HCT116 (cell line): ENCODE measurements at regions not wholly inside any gene's neighbourhood (a gene's known extent, or its start where the extent isn't known, plus 50 kb on each side); places are given as distances from the start of the nearest gene placed in this dataset.

Experiments
- ATAC-seq: fragments of 200-7000 bp; cut with Tn5 transposase; 2 replicates; pipeline ENCODE4 v1.9.1; 2020; ENCODE audit warnings: mild to moderate bottlenecking, moderate library complexity
- BruUV-seq: library from RNA; stranded (reverse); fragments of 400-500 nt; replicated peaks from 2 replicates; lab custom pipeline; 2021; lab: Mats Ljungman, UMichigan
- CTCF ChIA-PET: fragments of 300-600 bp; sonication (Branson Sonifier 250); formaldehyde crosslinking; loops from one replicate; lab custom pipeline; 2021; ENCODE audit warnings: antibody characterized with exemption; lab: Charles Lee
- POLR2A ChIA-PET: fragments of 300-600, 350-600 bp; sonication (Branson Sonifier 250); formaldehyde crosslinking; loops from one replicate; lab custom pipeline; 2021; ENCODE audit warnings: antibody characterized with exemption; lab: Charles Lee
- RAD21 ChIA-PET, 2 experiments: fragments of 300-600 bp; sonication (Branson Sonifier 250); formaldehyde crosslinking; loops; one replicate each; lab custom pipeline; 2023; ENCODE audit warnings: low total read pairs in 2 of 2; ENCODE audit not compliant: uncharacterized antibody in 2 of 2, unreplicated experiment in 2 of 2, low non-redundant PET in 1 of 2; lab: Charles Lee
- DNase-seq: peaks from one replicate; pipeline ENCODE4 v3.0.0-alpha.2; 2010; ENCODE audit warnings: low read depth, low spot score
- H2AFZ ChIP-seq: fragments of 200-600 bp; shearing (Covaris generic), sonication (generic); 2 replicates; pipeline ENCODE4 v1.6.1; 2017; ENCODE audit warnings: low read depth, mixed run types, mixed read lengths, antibody characterized with exemption, low read length; ENCODE audit not compliant: poor library complexity, severe bottlenecking
- H3K27ac ChIP-seq: 2 replicates; pipeline ENCODE4 v1.5.1; 2012; ENCODE audit warnings: low read depth, low read length
- H3K27me3 ChIP-seq: fragments of 200-600 bp; sonication (generic); 2 replicates; pipeline ENCODE4 v1.6.1; 2016; ENCODE audit warnings: mixed run types, low read length, mixed read lengths; ENCODE audit not compliant: insufficient read depth
- H3K36me3 ChIP-seq, 2 experiments: fragments of 200-500 bp in 1 of 2; fragments of 200-600 bp in 1 of 2; sonication (Bioruptor generic) in 1 of 2; sonication (generic) in 1 of 2; 2 replicates each; pipeline versions ENCODE4 v1.5.1 to v1.6.1; 2014 to 2016; ENCODE audit warnings: low read length in 2 of 2, inconsistent platforms in 1 of 2, mixed read lengths in 1 of 2, mixed run types in 1 of 2; ENCODE audit not compliant: insufficient read depth in 2 of 2, control insufficient read depth in 1 of 2
- H3K4me1 ChIP-seq, 2 experiments: fragments of 200-600 bp in 1 of 2; sonication (generic) in 1 of 2; 2 replicates each; pipeline versions ENCODE4 v1.5.1 to v1.6.1; 2012 to 2017; ENCODE audit warnings: low read length in 2 of 2, inconsistent platforms in 1 of 2, mild to moderate bottlenecking in 1 of 2, mixed read lengths in 1 of 2, mixed run types in 1 of 2, moderate library complexity in 1 of 2; ENCODE audit not compliant: insufficient read depth in 2 of 2, control insufficient read depth in 1 of 2
- H3K4me2 ChIP-seq: fragments of 200-600 bp; sonication (generic); 2 replicates; pipeline ENCODE4 v1.6.1; 2017; ENCODE audit warnings: mixed run types, low read length, mixed read lengths
- H3K4me3 ChIP-seq, 2 experiments: fragments of 200-600 bp in 1 of 2; sonication (generic) in 1 of 2; replicated peaks in 1 of 2; 2 replicates each; pipeline ENCODE4 v1.5.1; 2011 to 2016; ENCODE audit warnings: low read length in 2 of 2, control low read depth in 1 of 2, low read depth in 1 of 2, mild to moderate bottlenecking in 1 of 2, mixed read lengths in 1 of 2, mixed run types in 1 of 2
- H3K79me2 ChIP-seq: fragments of 200-600 bp; sonication (generic); 2 replicates; pipeline ENCODE4 v1.6.1; 2017; ENCODE audit warnings: mild to moderate bottlenecking, mixed run types, low read length, moderate library complexity, mixed read lengths; ENCODE audit not compliant: insufficient read depth
- H3K9ac ChIP-seq: fragments of 200-600 bp; sonication (generic); 2 replicates; pipeline ENCODE4 v1.6.1; 2016; ENCODE audit warnings: low read length, mixed read lengths
- H3K9me2 ChIP-seq: fragments of 200-600 bp; sonication (generic), shearing (Covaris generic); 2 replicates; pipeline ENCODE4 v1.6.1; 2017; ENCODE audit warnings: mixed run types, mild to moderate bottlenecking, moderate library complexity; ENCODE audit not compliant: insufficient read depth
- H3K9me3 ChIP-seq, 2 experiments: fragments of 200-500 bp in 1 of 2; fragments of 200-600 bp in 1 of 2; sonication (Bioruptor generic) in 1 of 2; sonication (generic) in 1 of 2; 2 replicates each; pipeline ENCODE4 v1.6.1; 2014 to 2017; ENCODE audit warnings: low read length in 2 of 2, mixed read lengths in 2 of 2, inconsistent platforms in 1 of 2, low read depth in 1 of 2, mild to moderate bottlenecking in 1 of 2, mixed run types in 1 of 2, moderate library complexity in 1 of 2; ENCODE audit not compliant: control insufficient read depth in 1 of 2, insufficient read depth in 1 of 2
- H4K20me1 ChIP-seq: fragments of 200-600 bp; sonication (generic), shearing (Covaris generic); 2 replicates; pipeline ENCODE4 v1.6.1; 2017; ENCODE audit warnings: mixed run types, mild to moderate bottlenecking, moderate library complexity; ENCODE audit not compliant: insufficient read depth
- ATF3 ChIP-seq: IDR thresholded peaks from 2 replicates; pipeline ENCODE4 v1.6.1; 2012
- CBX3 ChIP-seq: IDR thresholded peaks from 2 replicates; pipeline ENCODE4 v1.6.1; 2012; ENCODE audit warnings: low read depth
- CEBPB ChIP-seq: IDR thresholded peaks from 2 replicates; pipeline ENCODE4 v1.6.1; 2012; ENCODE audit warnings: low read depth
- CTCF ChIP-seq, 3 experiments: fragments of 200-600 bp in 1 of 3; sonication (generic) in 1 of 3; IDR thresholded peaks in 2 of 3; conservative IDR thresholded peaks in 1 of 3; 2 replicates each; pipeline ENCODE4 v1.5.1; 2012 to 2017; ENCODE audit warnings: low read depth in 2 of 3, low read length in 2 of 3, antibody characterized with exemption in 1 of 3, borderline replicate concordance in 1 of 3, control low read depth in 1 of 3, mild to moderate bottlenecking in 1 of 3, mixed read lengths in 1 of 3, mixed run types in 1 of 3, moderate library complexity in 1 of 3; ENCODE audit not compliant: insufficient read depth in 1 of 3
- EGR1 ChIP-seq: IDR thresholded peaks from 2 replicates; pipeline ENCODE4 v1.6.1; 2012; ENCODE audit warnings: low read depth
- ELF1 ChIP-seq: IDR thresholded peaks from 2 replicates; pipeline ENCODE4 v1.6.1; 2012; ENCODE audit warnings: low read depth, borderline replicate concordance
- EZH2phosphoT487 ChIP-seq: fragments of 200-600 bp; IDR thresholded peaks from 2 replicates; pipeline ENCODE4 v1.6.1; 2018; ENCODE audit warnings: antibody characterized with exemption, borderline replicate concordance
- FOSL1 ChIP-seq: IDR thresholded peaks from 2 replicates; pipeline ENCODE4 v1.6.1; 2012; ENCODE audit warnings: low read depth
- JUND ChIP-seq: IDR thresholded peaks from 2 replicates; pipeline ENCODE4 v1.6.1; 2012
- MAX ChIP-seq: IDR thresholded peaks from 2 replicates; pipeline ENCODE4 v1.6.1; 2012
- POLR2A ChIP-seq: IDR thresholded peaks from 2 replicates; pipeline ENCODE4 v1.7.0; 2011; ENCODE audit warnings: borderline replicate concordance; ENCODE audit not compliant: insufficient read depth, insufficient read length; ENCODE audit errors: extremely low read depth
- POLR2AphosphoS5 ChIP-seq: IDR thresholded peaks from 2 replicates; pipeline ENCODE4 v1.6.1; 2011; ENCODE audit warnings: mild to moderate bottlenecking, low read depth, low read length, moderate library complexity
- RAD21 ChIP-seq: IDR thresholded peaks from 2 replicates; pipeline ENCODE4 v1.6.1; 2012; ENCODE audit warnings: low read depth, mild to moderate bottlenecking
- SIN3A ChIP-seq: IDR thresholded peaks from 2 replicates; pipeline ENCODE4 v1.6.1; 2012; ENCODE audit warnings: low read depth
- SP1 ChIP-seq: IDR thresholded peaks from 2 replicates; pipeline ENCODE4 v1.6.1; 2012; ENCODE audit warnings: low read depth
- SRF ChIP-seq: IDR thresholded peaks from 2 replicates; pipeline ENCODE4 v1.6.1; 2012; ENCODE audit warnings: low read depth
- TCF7L2 ChIP-seq: IDR thresholded peaks from 2 replicates; pipeline ENCODE4 v1.7.0; 2011; ENCODE audit warnings: borderline replicate concordance, inconsistent platforms; ENCODE audit not compliant: insufficient read depth, insufficient read length; ENCODE audit errors: extremely low read depth
- YY1 ChIP-seq: IDR thresholded peaks from 2 replicates; pipeline ENCODE4 v1.6.1; 2011; ENCODE audit warnings: low read length, low read depth, moderate library complexity, mild to moderate bottlenecking; ENCODE audit not compliant: insufficient replicate concordance; ENCODE audit errors: extremely low read depth
- ZBTB33 ChIP-seq: IDR thresholded peaks from 2 replicates; pipeline ENCODE4 v1.6.1; 2011; ENCODE audit warnings: mild to moderate bottlenecking, low read length, moderate library complexity; ENCODE audit not compliant: insufficient replicate concordance; ENCODE audit errors: extremely low read depth
- ZFX ChIP-seq: fragments of 450-650 bp; IDR thresholded peaks from 2 replicates; pipeline ENCODE4 v1.6.1; 2017
- ZNF274 ChIP-seq: fragments of 200-500 bp; sonication (Bioruptor generic); IDR thresholded peaks from 2 replicates; pipeline ENCODE4 v1.6.1; 2014; ENCODE audit warnings: mild to moderate bottlenecking, low read depth, low read length, inconsistent platforms
- intact Hi-C: fragments of 100-400 bp; cut with micrococcal nuclease; formaldehyde crosslinking; loops from 2 replicates; pipeline ENCODE4 v1.10.0; 2022

GRCh38 chr12:64992641-64993040 is 128.5 kb downstream of the WIF1 start (continued):
- TF ChIP-seq ZNF274 (no peak), CBX3 (no peak), MAX (no peak), TCF7L2 (no peak)

- H3K9me2 ChIP-seq = no peaks in the 10 kb centered on the region
- DNase-seq (no peak), ATAC-seq (no peak)
- TF ChIP-seq CBX3 = no peak
- TF ChIP-seq JUND = no peak
- TF ChIP-seq FOSL1 = no peak
- TF ChIP-seq ELF1 = no peak
- no peak for TF ChIP-seq YY1
- no peak for TF ChIP-seq CTCF (IDR thresholded peaks at IDR 0.05 in 2 of 3, conservative IDR thresholded peaks at IDR 0.05 in 1 of 3; ENCODE audit: borderline replicate concordance in 1 of 3, insufficient read depth in 1 of 3, low read depth in 2 of 3, low read length in 2 of 3)
- TF ChIP-seq EGR1 = no peak
- TF ChIP-seq POLR2A = no peak
- TF ChIP-seq EZH2phosphoT487 = no peak
- no peak for TF ChIP-seq ZBTB33
- no peak for TF ChIP-seq CEBPB
- TF ChIP-seq ATF3 = no peak
- no peak for TF ChIP-seq POLR2AphosphoS5
- TF ChIP-seq SRF = no peak
- TF ChIP-seq SIN3A = no peak
- no peak for TF ChIP-seq ZFX
- TF ChIP-seq RAD21 = no peak
- no peak for TF ChIP-seq SP1
- no peak for TF ChIP-seq MAX
- H3K4me1 ChIP-seq = peaks cover 3% of the 10 kb centered on the region in 2 experiments; a peak in 2 of 4 replicates
- intact Hi-C loops = no loop called here
- no peak overlapping the region for H3K4me2 ChIP-seq
- H4K20me1 ChIP-seq = no peaks in the 10 kb centered on the region
- ChIA-PET POLR2A (no interaction called here), RAD21 (no interaction called here), CTCF (no interaction called here)
- H3K4me3 ChIP-seq = no peak overlapping the region
- no peaks in the 10 kb centered on the region for H3K36me3 ChIP-seq
- no peaks in the 10 kb centered on the region for H3K9me3 ChIP-seq
- H2AFZ ChIP-seq = no peak overlapping the region
- H3K79me2 ChIP-seq = no peaks in the 10 kb centered on the region
- H3K27ac ChIP-seq = no peak overlapping the region
- no TSS peak for BruUV-seq
- H3K9ac ChIP-seq = no peak overlapping the region
- H3K27me3 ChIP-seq = peaks cover 49% of the 10 kb centered on the region
These were observed 127.6 kb downstream of the WIF1 start for GRCh38 chr12:64993461-64993860.
